KMS-11 (cell line): ENCODE measurements at regions not wholly inside any gene's neighbourhood (a gene's known extent, or its start where the extent isn't known, plus 50 kb on each side); places are given as distances from the start of the nearest gene placed in this dataset.

ENCODE experiments used
- H2AFZ ChIP-seq: fragments of 200-600 bp; sonication (generic); 2 replicates; pipeline ENCODE4 v1.6.1; 2016; ENCODE audit warnings: antibody characterized with exemption, mixed run types, low read depth
- H3K27ac ChIP-seq: fragments of 200-600 bp; sonication (generic); 2 replicates; pipeline ENCODE4 v1.6.1; 2016; ENCODE audit warnings: mild to moderate bottlenecking, mixed run types
- H3K27me3 ChIP-seq: fragments of 200-600 bp; sonication (generic); 2 replicates; pipeline ENCODE4 v1.6.1; 2017; ENCODE audit warnings: mild to moderate bottlenecking, low read depth, mixed run types, moderate library complexity; ENCODE audit not compliant: insufficient read depth
- H3K36me3 ChIP-seq: fragments of 200-600 bp; sonication (generic); 2 replicates; pipeline ENCODE4 v1.6.1; 2017; ENCODE audit warnings: mild to moderate bottlenecking, mixed run types; ENCODE audit not compliant: insufficient read depth
- H3K4me1 ChIP-seq: fragments of 200-600 bp; sonication (generic); 2 replicates; pipeline ENCODE4 v1.6.1; 2016; ENCODE audit warnings: mild to moderate bottlenecking, low read depth, mixed run types; ENCODE audit not compliant: poor library complexity, severe bottlenecking
- H3K4me2 ChIP-seq: fragments of 200-600 bp; sonication (generic); 2 replicates; pipeline ENCODE4 v1.7.0; 2016; ENCODE audit warnings: mild to moderate bottlenecking, mixed run types
- H3K4me3 ChIP-seq: fragments of 200-600 bp; sonication (generic); IDR thresholded peaks from 2 replicates; pipeline ENCODE4 v1.6.1; 2017; ENCODE audit warnings: low read depth, low read length, mixed read lengths; ENCODE audit not compliant: insufficient read depth
- H3K79me2 ChIP-seq: fragments of 200-600 bp; sonication (generic); 2 replicates; pipeline ENCODE4 v1.6.1; 2016; ENCODE audit warnings: low read depth, mixed run types; ENCODE audit not compliant: insufficient read depth
- H3K9ac ChIP-seq: fragments of 200-600 bp; sonication (generic); 2 replicates; pipeline ENCODE4 v1.6.1; 2016; ENCODE audit warnings: mild to moderate bottlenecking, mixed run types
- H4K20me1 ChIP-seq: fragments of 200-600 bp; sonication (generic); 2 replicates; pipeline ENCODE4 v1.6.1; 2016; ENCODE audit warnings: mild to moderate bottlenecking, mixed run types; ENCODE audit not compliant: insufficient read depth
- TF ChIP-seq, protein P1 (sequence below): fragments of 200-600 bp; sonication (generic); conservative IDR thresholded peaks from 2 replicates; pipeline ENCODE4 v1.6.1; 2017; ENCODE audit warnings: low read depth, mild to moderate bottlenecking, antibody characterized with exemption, low read length, moderate library complexity, mixed read lengths

- Histone ChIP-seq H3K4me3 (no peak overlapping the region), H3K36me3 (no peaks in the 10 kb centered on the region), H3K27me3 (no peaks in the 10 kb centered on the region), H3K79me2 (no peaks in the 10 kb centered on the region), H3K27ac (no peak overlapping the region), H4K20me1 (no peaks in the 10 kb centered on the region), H3K4me2 (no peak overlapping the region), H3K4me1 (no peaks in the 10 kb centered on the region), H2AFZ (no peak overlapping the region), H3K9ac (no peak overlapping the region)
- TF ChIP-seq, protein P1, sequence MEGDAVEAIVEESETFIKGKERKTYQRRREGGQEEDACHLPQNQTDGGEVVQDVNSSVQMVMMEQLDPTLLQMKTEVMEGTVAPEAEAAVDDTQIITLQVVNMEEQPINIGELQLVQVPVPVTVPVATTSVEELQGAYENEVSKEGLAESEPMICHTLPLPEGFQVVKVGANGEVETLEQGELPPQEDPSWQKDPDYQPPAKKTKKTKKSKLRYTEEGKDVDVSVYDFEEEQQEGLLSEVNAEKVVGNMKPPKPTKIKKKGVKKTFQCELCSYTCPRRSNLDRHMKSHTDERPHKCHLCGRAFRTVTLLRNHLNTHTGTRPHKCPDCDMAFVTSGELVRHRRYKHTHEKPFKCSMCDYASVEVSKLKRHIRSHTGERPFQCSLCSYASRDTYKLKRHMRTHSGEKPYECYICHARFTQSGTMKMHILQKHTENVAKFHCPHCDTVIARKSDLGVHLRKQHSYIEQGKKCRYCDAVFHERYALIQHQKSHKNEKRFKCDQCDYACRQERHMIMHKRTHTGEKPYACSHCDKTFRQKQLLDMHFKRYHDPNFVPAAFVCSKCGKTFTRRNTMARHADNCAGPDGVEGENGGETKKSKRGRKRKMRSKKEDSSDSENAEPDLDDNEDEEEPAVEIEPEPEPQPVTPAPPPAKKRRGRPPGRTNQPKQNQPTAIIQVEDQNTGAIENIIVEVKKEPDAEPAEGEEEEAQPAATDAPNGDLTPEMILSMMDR, result no peak
These were observed 64.7 kb upstream of the BTC start for GRCh38 chr4:74858921-74859562.

DNA sequence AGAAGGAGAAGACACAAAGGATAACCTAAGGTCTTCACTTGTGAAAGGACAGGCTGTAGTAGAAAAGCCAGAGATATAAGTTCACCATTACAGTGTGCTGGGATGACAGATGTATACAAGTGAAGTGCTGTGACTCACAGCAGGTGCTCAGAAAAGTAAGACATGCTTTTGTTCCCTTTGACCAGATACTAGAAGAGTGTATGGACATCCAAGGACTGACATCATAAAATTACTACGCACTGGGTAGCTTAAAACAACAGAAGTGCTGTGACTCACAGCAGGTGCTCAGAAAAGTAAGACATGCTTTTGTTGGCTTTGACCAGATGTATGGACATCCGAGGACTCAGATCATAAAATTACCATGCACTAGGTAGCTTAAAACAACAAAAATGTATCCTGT is 61.6 kb upstream of the BTC start:
- Histone ChIP-seq H4K20me1 (no peaks in the 10 kb centered on the region), H3K4me2 (no peak overlapping the region), H3K4me3 (no peak overlapping the region), H2AFZ (no peak overlapping the region), H3K4me1 (no peaks in the 10 kb centered on the region), H3K79me2 (no peaks in the 10 kb centered on the region), H3K27me3 (no peaks in the 10 kb centered on the region), H3K36me3 (no peaks in the 10 kb centered on the region), H3K9ac (no peak overlapping the region), H3K27ac (no peak overlapping the region)
- TF ChIP-seq, protein P1, result no peak

- H3K4me1 ChIP-seq, result no peaks in the 10 kb centered on the region
- H3K79me2 ChIP-seq, result no peaks in the 10 kb centered on the region
- no peak overlapping the region for H3K9ac ChIP-seq
- TF ChIP-seq, protein P1, result no peak
- H3K4me2 ChIP-seq, result no peak overlapping the region
- H2AFZ ChIP-seq, result no peak overlapping the region
- H3K27me3 ChIP-seq, result no peaks in the 10 kb centered on the region
- no peak overlapping the region for H3K27ac ChIP-seq
- H3K4me3 ChIP-seq, result no peak overlapping the region
- no peaks in the 10 kb centered on the region for H4K20me1 ChIP-seq
- H3K36me3 ChIP-seq, result no peaks in the 10 kb centered on the region
These were observed 54.5 kb upstream of the BTC start for GRCh38 chr4:74848774-74849173.

GRCh38 chr4:74845834-74846233 is 51.5 kb upstream of the BTC start:
- H3K79me2 ChIP-seq, result no peaks in the 10 kb centered on the region
- H3K36me3 ChIP-seq, result no peaks in the 10 kb centered on the region
- H3K9ac ChIP-seq, result no peak overlapping the region
- H3K4me3 ChIP-seq, result no peak overlapping the region
- H3K4me1 ChIP-seq, result no peaks in the 10 kb centered on the region
- H3K27ac ChIP-seq, result no peak overlapping the region
- TF ChIP-seq, protein P1, result no peak
- H2AFZ ChIP-seq, result no peak overlapping the region
- H4K20me1 ChIP-seq, result no peaks in the 10 kb centered on the region
- no peak overlapping the region for H3K4me2 ChIP-seq
- no peaks in the 10 kb centered on the region for H3K27me3 ChIP-seq
